ENCODE measurements at regions not wholly inside any gene's neighbourhood (a gene's known extent, or its start where the extent isn't known, plus 50 kb on each side); places are given as distances from the start of the nearest gene placed in this dataset.

GRCh38 chr2:176935543-176936102, 277.0 kb upstream of the HNRNPA3 start:
- no peak for TF ChIP-seq SUZ12 (IDR thresholded peaks at IDR 0.05)
- TF ChIP-seq TARDBP (IDR thresholded peaks at IDR 0.05), result no peak
- TF ChIP-seq ARNT (IDR thresholded peaks at IDR 0.05), result no peak
- no peak for TF ChIP-seq HDGF (IDR thresholded peaks at IDR 0.05; ENCODE audit: borderline replicate concordance)
- TF ChIP-seq BHLHE40 (IDR thresholded peaks at IDR 0.05; ENCODE audit: borderline replicate concordance), result no peak
- TF ChIP-seq FOXA1 (IDR thresholded peaks at IDR 0.05), result no peak
- no peak for TF ChIP-seq SP1 (IDR thresholded peaks at IDR 0.05)

All from HEK293T (cell line).